ENCODE measurements at regions not wholly inside any gene's neighbourhood (a gene's known extent, or its start where the extent isn't known, plus 50 kb on each side); places are given as distances from the start of the nearest gene placed in this dataset.

GRCh38 chrX:16319929-16320328, 152.6 kb downstream of the MAGEB17 start:
- TF ChIP-seq CTCF (IDR thresholded peaks at IDR 0.05), result no peak
- TF ChIP-seq POLR2A (IDR thresholded peaks at IDR 0.05), result no peak

Measured in testis (tissue), 2 donors.